WTC11 (cell line): ENCODE measurements at regions not wholly inside any gene's neighbourhood (a gene's known extent, or its start where the extent isn't known, plus 50 kb on each side); places are given as distances from the start of the nearest gene placed in this dataset.

Experiments used
- CTCF ChIP-seq: fragments of 200-600 bp; IDR thresholded peaks from 2 replicates; pipeline ENCODE4 v1.8.0; 2022; ENCODE audit warnings: antibody characterized with exemption
- FOXJ3 ChIP-seq: sonication (generic); formaldehyde crosslinking; IDR thresholded peaks from 2 replicates; pipeline ENCODE4 v1.9.0; 2021; ENCODE audit warnings: missing genetic modification reagents, mild to moderate bottlenecking, borderline replicate concordance
- FOXK1 ChIP-seq: sonication (generic); formaldehyde crosslinking; IDR thresholded peaks from 2 replicates; pipeline ENCODE4 v1.8.0; 2022; ENCODE audit warnings: mild to moderate bottlenecking, moderate library complexity, missing genetic modification reagents
- MAX ChIP-seq: sonication (generic); formaldehyde crosslinking; IDR thresholded peaks from 2 replicates; pipeline ENCODE4 v1.8.0; 2022; ENCODE audit warnings: mild to moderate bottlenecking, missing genetic modification reagents
- NR2C2 ChIP-seq: sonication (generic); formaldehyde crosslinking; IDR thresholded peaks from 2 replicates; pipeline ENCODE4 v1.8.0; 2022; ENCODE audit warnings: mild to moderate bottlenecking, missing genetic modification reagents
- TEAD4 ChIP-seq: sonication (generic); formaldehyde crosslinking; IDR thresholded peaks from 2 replicates; pipeline ENCODE4 v1.8.0; 2022; ENCODE audit warnings: mild to moderate bottlenecking, missing genetic modification reagents
- TP53 ChIP-seq: sonication (generic); formaldehyde crosslinking; IDR thresholded peaks from 2 replicates; pipeline ENCODE4 v1.8.1; 2023; ENCODE audit warnings: mild to moderate bottlenecking, missing genetic modification reagents
- ZNF416 ChIP-seq: fragments of 250-450 bp; sonication (Bioruptor Pico); IDR thresholded peaks from 2 replicates; pipeline ENCODE4 v1.9.0; 2021; ENCODE audit warnings: mild to moderate bottlenecking, inconsistent platforms

DNA sequence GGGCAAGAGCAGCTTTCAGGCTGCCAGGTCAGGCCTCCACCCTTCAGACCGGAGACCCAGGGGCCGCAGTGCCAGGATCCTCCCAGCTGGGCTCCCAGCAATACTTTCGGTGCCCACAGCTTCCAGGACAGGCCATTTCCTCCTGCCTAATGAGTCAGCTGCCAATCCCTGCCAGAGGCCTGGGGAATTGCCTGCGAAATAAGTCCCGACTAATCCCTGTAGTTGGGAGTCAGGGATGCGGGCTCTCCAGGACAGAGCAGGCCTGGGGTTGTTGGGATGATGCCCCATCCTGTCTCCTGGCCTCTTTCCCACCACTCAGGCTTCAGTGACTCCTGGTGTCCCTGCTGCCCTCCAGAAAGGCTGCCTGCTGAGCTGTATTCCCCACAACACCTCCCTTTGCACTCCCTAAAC is 143.5 kb upstream of the UNC5B start:
- TF ChIP-seq FOXJ3 (CRISPR knock-in tag) (no peak), NR2C2 (CRISPR knock-in tag) (no peak), CTCF (no peak), ZNF416 (CRISPR knock-in tag) (no peak), TP53 (CRISPR knock-in tag) (no peak), MAX (CRISPR knock-in tag) (no peak), TEAD4 (no peak), FOXK1 (CRISPR knock-in tag) (no peak)
